HepG2 (cell line): ENCODE measurements at regions not wholly inside any gene's neighbourhood (a gene's known extent, or its start where the extent isn't known, plus 50 kb on each side); places are given as distances from the start of the nearest gene placed in this dataset.

ENCODE experiments used
- ATAC-seq: fragments of 200-7000 bp; cut with Tn5 transposase; 3 replicates; pipeline ENCODE4 v1.9.1; 2020; ENCODE audit warnings: mild to moderate bottlenecking, moderate library complexity
- BruUV-seq: library from RNA; stranded (reverse); fragments of 400-500 nt; replicated peaks from 2 replicates; lab custom pipeline; 2021; lab: Mats Ljungman, UMichigan
- CTCF ChIA-PET: fragments of 300-600 bp; formaldehyde crosslinking; extraction: SDS; loops from one replicate; lab custom pipeline; 2021; ENCODE audit warnings: low total read pairs, inconsistent platforms, low intra/inter-chr PET ratio; lab: Yijun Ruan, JAX
- POLR2A ChIA-PET: fragments of 350-600 bp; sonication (Branson Sonifier 250); formaldehyde crosslinking; loops from one replicate; lab custom pipeline; 2020; ENCODE audit warnings: antibody characterized with exemption, inconsistent platforms; lab: Yijun Ruan, JAX
- DNase-seq: peaks from one replicate; pipeline ENCODE4 v3.0.0-alpha.2; 2015; ENCODE audit warnings: low spot score
- FAIRE-seq: peaks from 3 replicates; lab custom pipeline; 2011; peaks lifted over from hg19 to GRCh38; lab: Jason Lieb, UNC
- H2AFZ ChIP-seq: one replicate; pipeline ENCODE4 v1.6.1; 2011; ENCODE audit warnings: low read length, inconsistent platforms
- H3K27ac ChIP-seq: fragments of 300-600 bp; 3 replicates; pipeline ENCODE4 v1.8.0; 2011; ENCODE audit warnings: mixed run types, mild to moderate bottlenecking, mixed read lengths, low read length, inconsistent platforms; ENCODE audit not compliant: insufficient read depth; ENCODE audit errors: extremely low read length
- H3K27me3 ChIP-seq, 2 experiments: fragments of 200-600 bp in 1 of 2; 2 replicates in 1 of 2; 3 replicates in 1 of 2; pipeline versions ENCODE4 v1.6.0 to v1.8.0; 2011; ENCODE audit warnings: low read length in 2 of 2, mild to moderate bottlenecking in 2 of 2, moderate library complexity in 2 of 2, inconsistent platforms in 1 of 2; ENCODE audit not compliant: insufficient read depth in 2 of 2, control insufficient read depth in 1 of 2
- H3K36me3 ChIP-seq, 2 experiments: fragments of 200-600 bp in 1 of 2; replicated peaks in 1 of 2; 2 replicates in 1 of 2; 3 replicates in 1 of 2; pipeline versions ENCODE4 v1.5.1 to v1.8.0; 2011; ENCODE audit warnings: low read length in 2 of 2, inconsistent platforms in 1 of 2; ENCODE audit not compliant: insufficient read depth in 2 of 2, control insufficient read depth in 1 of 2
- H3K4me1 ChIP-seq: 2 replicates; pipeline ENCODE4 v1.5.1; 2012; ENCODE audit warnings: low read length, inconsistent platforms; ENCODE audit not compliant: insufficient read depth
- H3K4me2 ChIP-seq: 2 replicates; pipeline ENCODE4 v1.6.0; 2011; ENCODE audit warnings: low read depth, low read length, inconsistent platforms
- H3K4me3 ChIP-seq, 3 experiments: fragments of 200-600 bp in 1 of 3; sonication (generic), shearing (Covaris generic) in 1 of 3; replicated peaks in 1 of 3; 2 replicates each; pipeline ENCODE4 v1.5.1; 2011 to 2016; ENCODE audit warnings: low read length in 3 of 3, inconsistent platforms in 2 of 3, low read depth in 2 of 3, mild to moderate bottlenecking in 2 of 3, control low read depth in 1 of 3, mixed read lengths in 1 of 3; ENCODE audit not compliant: insufficient read depth in 1 of 3
- H3K79me2 ChIP-seq: one replicate; pipeline ENCODE4 v1.6.1; 2011; ENCODE audit warnings: low read length, inconsistent platforms; ENCODE audit not compliant: insufficient read depth
- H3K9ac ChIP-seq: 2 replicates; pipeline ENCODE4 v1.6.0; 2011; ENCODE audit warnings: mild to moderate bottlenecking, low read depth, low read length, inconsistent platforms; ENCODE audit not compliant: insufficient read depth
- H3K9me3 ChIP-seq: 2 replicates; pipeline ENCODE4 v1.5.1; 2012; ENCODE audit warnings: mild to moderate bottlenecking, low read length
- H4K20me1 ChIP-seq: 2 replicates; pipeline ENCODE4 v1.6.0; 2011; ENCODE audit warnings: inconsistent platforms, mild to moderate bottlenecking, low read length, moderate library complexity; ENCODE audit not compliant: insufficient read depth
- BRD4 ChIP-seq: sonication (generic); formaldehyde crosslinking; IDR thresholded peaks from 2 replicates; pipeline ENCODE4 v1.4.0; 2020; ENCODE audit warnings: missing genetic modification reagents
- ESRRA ChIP-seq: sonication (generic); formaldehyde crosslinking; IDR thresholded peaks from 2 replicates; pipeline ENCODE4 v1.5.1; 2020; ENCODE audit warnings: mild to moderate bottlenecking, low read depth, missing genetic modification reagents
- HHEX ChIP-seq: IDR thresholded peaks from 2 replicates; pipeline ENCODE4 v1.6.1; 2016; ENCODE audit warnings: control low read depth
- HOXA5 ChIP-seq: sonication (generic); formaldehyde crosslinking; IDR thresholded peaks from 2 replicates; pipeline ENCODE4 v1.4.0; 2020; ENCODE audit warnings: missing genetic modification reagents
- RELA ChIP-seq: sonication (generic); formaldehyde crosslinking; IDR thresholded peaks from 2 replicates; pipeline ENCODE4 v1.4.0; 2020; ENCODE audit warnings: missing genetic modification reagents
- TIGD3 ChIP-seq: sonication (generic); formaldehyde crosslinking; IDR thresholded peaks from 2 replicates; pipeline ENCODE4 v1.5.1; 2020; ENCODE audit warnings: mild to moderate bottlenecking, missing genetic modification reagents, borderline replicate concordance
- ZNF343 ChIP-seq: sonication (generic); formaldehyde crosslinking; IDR thresholded peaks from 2 replicates; pipeline ENCODE4 v1.4.0; 2020; ENCODE audit warnings: mild to moderate bottlenecking, missing genetic modification reagents
- ZSCAN31 ChIP-seq: sonication (generic); formaldehyde crosslinking; IDR thresholded peaks from 2 replicates; pipeline ENCODE4 v1.5.0; 2020; ENCODE audit warnings: low read depth, mild to moderate bottlenecking, missing genetic modification reagents
- WGBS: methylation state at CpG from one replicate; pipeline ENCODE4 v1.1.6; 2017; ENCODE audit warnings: low lambda C conversion rate; 5-methylcytosine and 5-hydroxymethylcytosine counted together
- in situ Hi-C: cut with HindIII; loops from 2 replicates; pipeline ENCODE4 v1.10.0; 2017; ENCODE audit warnings: low pct_unique_long_range_greater_than_20kb; ENCODE audit not compliant: extremely low pct_ligation_motif_present
- intact Hi-C: fragments of 100-400 bp; cut with micrococcal nuclease; formaldehyde crosslinking; loops from one replicate; pipeline ENCODE4 v1.10.0; 2022; ENCODE audit not compliant: unreplicated experiment
- TF ChIP-seq, protein P1 (sequence below): sonication (generic); formaldehyde crosslinking; IDR thresholded peaks from 2 replicates; pipeline ENCODE4 v1.9.0; 2021; ENCODE audit warnings: mild to moderate bottlenecking, missing genetic modification reagents

DNA sequence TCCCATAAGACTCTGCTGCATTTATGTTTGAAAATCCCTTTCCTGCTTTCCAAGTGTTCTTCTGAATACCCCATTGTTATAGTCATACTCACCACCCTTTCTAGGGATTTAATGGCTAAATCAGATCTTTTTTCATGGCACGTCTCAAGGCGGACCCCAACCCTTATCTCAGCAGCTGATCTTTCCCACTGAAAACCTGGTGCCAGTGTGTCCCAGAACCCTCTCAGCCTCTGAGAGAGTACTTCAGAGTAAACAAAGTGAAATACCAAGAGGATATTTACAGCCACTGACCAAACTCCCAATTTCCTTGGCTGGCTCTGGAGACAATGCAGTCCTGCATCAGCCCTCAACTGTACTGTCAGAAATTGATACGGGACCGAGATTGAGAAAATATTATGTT lies 101.7 kb downstream of the TMEM100 start:
- no peak for DNase-seq
- H3K4me3 ChIP-seq = no peak overlapping the region
- H3K27ac ChIP-seq = no peak overlapping the region
- 2% methylated on average over 4 of the region's 4 CpGs for WGBS
- H3K9ac ChIP-seq = no peak overlapping the region
- CTCF ChIA-PET = no interaction called here
- POLR2A ChIA-PET = no interaction called here
- H2AFZ ChIP-seq = no peak overlapping the region
- H3K36me3 ChIP-seq = no peaks in the 10 kb centered on the region
- in situ Hi-C loops (no loop called here), intact Hi-C loops (no loop called here)
- H3K4me1 ChIP-seq = no peaks in the 10 kb centered on the region
- no peaks in the 10 kb centered on the region for H3K9me3 ChIP-seq
- FAIRE-seq = no peak
- no peak overlapping the region for H3K4me2 ChIP-seq
- TF ChIP-seq HHEX (CRISPR knock-in tag) = no peak
- no peak for TF ChIP-seq RELA (CRISPR knock-in tag)
- no peak for TF ChIP-seq TIGD3
- TF ChIP-seq ESRRA (CRISPR knock-in tag) = no peak
- TF ChIP-seq HOXA5 = no peak
- TF ChIP-seq, protein P1, sequence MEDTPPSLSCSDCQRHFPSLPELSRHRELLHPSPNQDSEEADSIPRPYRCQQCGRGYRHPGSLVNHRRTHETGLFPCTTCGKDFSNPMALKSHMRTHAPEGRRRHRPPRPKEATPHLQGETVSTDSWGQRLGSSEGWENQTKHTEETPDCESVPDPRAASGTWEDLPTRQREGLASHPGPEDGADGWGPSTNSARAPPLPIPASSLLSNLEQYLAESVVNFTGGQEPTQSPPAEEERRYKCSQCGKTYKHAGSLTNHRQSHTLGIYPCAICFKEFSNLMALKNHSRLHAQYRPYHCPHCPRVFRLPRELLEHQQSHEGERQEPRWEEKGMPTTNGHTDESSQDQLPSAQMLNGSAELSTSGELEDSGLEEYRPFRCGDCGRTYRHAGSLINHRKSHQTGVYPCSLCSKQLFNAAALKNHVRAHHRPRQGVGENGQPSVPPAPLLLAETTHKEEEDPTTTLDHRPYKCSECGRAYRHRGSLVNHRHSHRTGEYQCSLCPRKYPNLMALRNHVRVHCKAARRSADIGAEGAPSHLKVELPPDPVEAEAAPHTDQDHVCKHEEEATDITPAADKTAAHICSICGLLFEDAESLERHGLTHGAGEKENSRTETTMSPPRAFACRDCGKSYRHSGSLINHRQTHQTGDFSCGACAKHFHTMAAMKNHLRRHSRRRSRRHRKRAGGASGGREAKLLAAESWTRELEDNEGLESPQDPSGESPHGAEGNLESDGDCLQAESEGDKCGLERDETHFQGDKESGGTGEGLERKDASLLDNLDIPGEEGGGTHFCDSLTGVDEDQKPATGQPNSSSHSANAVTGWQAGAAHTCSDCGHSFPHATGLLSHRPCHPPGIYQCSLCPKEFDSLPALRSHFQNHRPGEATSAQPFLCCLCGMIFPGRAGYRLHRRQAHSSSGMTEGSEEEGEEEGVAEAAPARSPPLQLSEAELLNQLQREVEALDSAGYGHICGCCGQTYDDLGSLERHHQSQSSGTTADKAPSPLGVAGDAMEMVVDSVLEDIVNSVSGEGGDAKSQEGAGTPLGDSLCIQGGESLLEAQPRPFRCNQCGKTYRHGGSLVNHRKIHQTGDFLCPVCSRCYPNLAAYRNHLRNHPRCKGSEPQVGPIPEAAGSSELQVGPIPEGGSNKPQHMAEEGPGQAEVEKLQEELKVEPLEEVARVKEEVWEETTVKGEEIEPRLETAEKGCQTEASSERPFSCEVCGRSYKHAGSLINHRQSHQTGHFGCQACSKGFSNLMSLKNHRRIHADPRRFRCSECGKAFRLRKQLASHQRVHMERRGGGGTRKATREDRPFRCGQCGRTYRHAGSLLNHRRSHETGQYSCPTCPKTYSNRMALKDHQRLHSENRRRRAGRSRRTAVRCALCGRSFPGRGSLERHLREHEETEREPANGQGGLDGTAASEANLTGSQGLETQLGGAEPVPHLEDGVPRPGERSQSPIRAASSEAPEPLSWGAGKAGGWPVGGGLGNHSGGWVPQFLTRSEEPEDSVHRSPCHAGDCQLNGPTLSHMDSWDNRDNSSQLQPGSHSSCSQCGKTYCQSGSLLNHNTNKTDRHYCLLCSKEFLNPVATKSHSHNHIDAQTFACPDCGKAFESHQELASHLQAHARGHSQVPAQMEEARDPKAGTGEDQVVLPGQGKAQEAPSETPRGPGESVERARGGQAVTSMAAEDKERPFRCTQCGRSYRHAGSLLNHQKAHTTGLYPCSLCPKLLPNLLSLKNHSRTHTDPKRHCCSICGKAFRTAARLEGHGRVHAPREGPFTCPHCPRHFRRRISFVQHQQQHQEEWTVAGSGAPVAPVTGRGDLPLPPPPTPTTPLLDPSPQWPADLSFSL = no peak
- no peak for TF ChIP-seq BRD4
- no peak for TF ChIP-seq ZNF343 (CRISPR knock-in tag)
- no peak for TF ChIP-seq ZSCAN31 (CRISPR knock-in tag)
- TF ChIP-seq, all 625 proteins: peak for 0
- Histone ChIP-seq H3K79me2 (no peaks in the 10 kb centered on the region), H3K27me3 (no peaks in the 10 kb centered on the region), H4K20me1 (no peaks in the 10 kb centered on the region)
- BruUV-seq = no TSS peak
- no peak for ATAC-seq
